ENCODE measurements at regions not wholly inside any gene's neighbourhood (a gene's known extent, or its start where the extent isn't known, plus 50 kb on each side); places are given as distances from the start of the nearest gene placed in this dataset.
A peak's percentile ranks its signal among the peaks of the same experiment; 100 is the strongest.

- Mint-ChIP-seq H3K4me3 (no peak overlapping the region), H3K4me1 (peaks cover 16% of the 10 kb centered on the region), H3K9me3 (no peaks in the 10 kb centered on the region), H3K36me3 (ENCODE audit: low read depth) (no peaks in the 10 kb centered on the region), H3K27me3 (ENCODE audit: low read depth) (no peaks in the 10 kb centered on the region), H3K27ac (peak overlapping the region in 2 of 3 experiments; percentile 40 to 58)
- TF ChIP-seq CTCF (IDR thresholded peaks at IDR 0.05; ENCODE audit: unreplicated experiment in 3 of 3): no peak
These were observed 75.4 kb downstream of the CDC7 start for GRCh38 chr1:91575909-91576519.

- no peak for TF ChIP-seq CTCF (IDR thresholded peaks at IDR 0.05; ENCODE audit: unreplicated experiment in 3 of 3)
- Mint-ChIP-seq H3K4me3 (no peak overlapping the region), H3K27me3 (ENCODE audit: low read depth) (peaks cover 5% of the 10 kb centered on the region), H3K36me3 (ENCODE audit: low read depth) (no peaks in the 10 kb centered on the region), H3K27ac (peak overlapping the region; percentile 43 to 87 (median 63)), H3K9me3 (no peaks in the 10 kb centered on the region), H3K4me1 (peaks cover 27% of the 10 kb centered on the region)
These were observed 77.9 kb downstream of the CDC7 start for GRCh38 chr1:91578320-91579109.

GRCh38 chr1:91579658-91580228, 79.1 kb downstream of the CDC7 start:
- Mint-ChIP-seq H3K9me3 (no peaks in the 10 kb centered on the region), H3K4me3 (no peak overlapping the region), H3K36me3 (ENCODE audit: low read depth) (no peaks in the 10 kb centered on the region), H3K27me3 (ENCODE audit: low read depth) (peaks cover 5% of the 10 kb centered on the region), H3K27ac (peak overlapping the region in 2 of 3 experiments; percentile 8 to 46), H3K4me1 (peaks cover 25% of the 10 kb centered on the region)
- no peak for TF ChIP-seq CTCF (IDR thresholded peaks at IDR 0.05; ENCODE audit: unreplicated experiment in 3 of 3)

- no peaks in the 10 kb centered on the region for H3K9me3 Mint-ChIP-seq
- H3K27me3 Mint-ChIP-seq (ENCODE audit: low read depth): peaks cover 5% of the 10 kb centered on the region
- no peak overlapping the region for H3K4me3 Mint-ChIP-seq
- peaks cover 20% of the 10 kb centered on the region for H3K4me1 Mint-ChIP-seq
- peak overlapping the region; percentile 56 to 75 (median 60) for H3K27ac Mint-ChIP-seq
- TF ChIP-seq CTCF (IDR thresholded peaks at IDR 0.05; ENCODE audit: unreplicated experiment in 3 of 3): no peak
- no peaks in the 10 kb centered on the region for H3K36me3 Mint-ChIP-seq (ENCODE audit: low read depth)
These were observed 81.8 kb downstream of the CDC7 start for GRCh38 chr1:91582431-91582921.

- peaks cover 5% of the 10 kb centered on the region for H3K27me3 Mint-ChIP-seq (ENCODE audit: low read depth)
- no peak overlapping the region for H3K4me3 Mint-ChIP-seq
- H3K9me3 Mint-ChIP-seq: no peaks in the 10 kb centered on the region
- TF ChIP-seq CTCF (IDR thresholded peaks at IDR 0.05; ENCODE audit: unreplicated experiment in 3 of 3): no peak
- peaks cover 17% of the 10 kb centered on the region for H3K4me1 Mint-ChIP-seq
- peak overlapping the region in 2 of 3 experiments; percentile 60 to 95 for H3K27ac Mint-ChIP-seq
- H3K36me3 Mint-ChIP-seq (ENCODE audit: low read depth): no peaks in the 10 kb centered on the region
These were observed 82.7 kb downstream of the CDC7 start for GRCh38 chr1:91583326-91583755.

All from nephron (organoid).